HepG2 (cell line): ENCODE measurements at regions not wholly inside any gene's neighbourhood (a gene's known extent, or its start where the extent isn't known, plus 50 kb on each side); places are given as distances from the start of the nearest gene placed in this dataset.
A peak's percentile ranks its signal among the peaks of the same experiment; 100 is the strongest.

Experiments used
- ATAC-seq: fragments of 200-7000 bp; cut with Tn5 transposase; 3 replicates; pipeline ENCODE4 v1.9.1; 2020; ENCODE audit warnings: mild to moderate bottlenecking, moderate library complexity
- BruUV-seq: library from RNA; stranded (reverse); fragments of 400-500 nt; replicated peaks from 2 replicates; lab custom pipeline; 2021; lab: Mats Ljungman, UMichigan
- CTCF ChIA-PET: fragments of 300-600 bp; formaldehyde crosslinking; extraction: SDS; loops from one replicate; lab custom pipeline; 2021; ENCODE audit warnings: low total read pairs, inconsistent platforms, low intra/inter-chr PET ratio; lab: Yijun Ruan, JAX
- POLR2A ChIA-PET: fragments of 350-600 bp; sonication (Branson Sonifier 250); formaldehyde crosslinking; loops from one replicate; lab custom pipeline; 2020; ENCODE audit warnings: antibody characterized with exemption, inconsistent platforms; lab: Yijun Ruan, JAX
- DNase-seq: peaks from one replicate; pipeline ENCODE4 v3.0.0-alpha.2; 2015; ENCODE audit warnings: low spot score
- FAIRE-seq: peaks from 3 replicates; lab custom pipeline; 2011; peaks lifted over from hg19 to GRCh38; lab: Jason Lieb, UNC
- H2AFZ ChIP-seq: one replicate; pipeline ENCODE4 v1.6.1; 2011; ENCODE audit warnings: low read length, inconsistent platforms
- H3K27ac ChIP-seq: fragments of 300-600 bp; 3 replicates; pipeline ENCODE4 v1.8.0; 2011; ENCODE audit warnings: mixed run types, mild to moderate bottlenecking, mixed read lengths, low read length, inconsistent platforms; ENCODE audit not compliant: insufficient read depth; ENCODE audit errors: extremely low read length
- H3K27me3 ChIP-seq, 2 experiments: fragments of 200-600 bp in 1 of 2; 2 replicates in 1 of 2; 3 replicates in 1 of 2; pipeline versions ENCODE4 v1.6.0 to v1.8.0; 2011; ENCODE audit warnings: low read length in 2 of 2, mild to moderate bottlenecking in 2 of 2, moderate library complexity in 2 of 2, inconsistent platforms in 1 of 2; ENCODE audit not compliant: insufficient read depth in 2 of 2, control insufficient read depth in 1 of 2
- H3K36me3 ChIP-seq, 2 experiments: fragments of 200-600 bp in 1 of 2; replicated peaks in 1 of 2; 2 replicates in 1 of 2; 3 replicates in 1 of 2; pipeline versions ENCODE4 v1.5.1 to v1.8.0; 2011; ENCODE audit warnings: low read length in 2 of 2, inconsistent platforms in 1 of 2; ENCODE audit not compliant: insufficient read depth in 2 of 2, control insufficient read depth in 1 of 2
- H3K4me1 ChIP-seq: 2 replicates; pipeline ENCODE4 v1.5.1; 2012; ENCODE audit warnings: low read length, inconsistent platforms; ENCODE audit not compliant: insufficient read depth
- H3K4me2 ChIP-seq: 2 replicates; pipeline ENCODE4 v1.6.0; 2011; ENCODE audit warnings: low read depth, low read length, inconsistent platforms
- H3K4me3 ChIP-seq, 3 experiments: fragments of 200-600 bp in 1 of 3; sonication (generic), shearing (Covaris generic) in 1 of 3; replicated peaks in 1 of 3; 2 replicates each; pipeline ENCODE4 v1.5.1; 2011 to 2016; ENCODE audit warnings: low read length in 3 of 3, inconsistent platforms in 2 of 3, low read depth in 2 of 3, mild to moderate bottlenecking in 2 of 3, control low read depth in 1 of 3, mixed read lengths in 1 of 3; ENCODE audit not compliant: insufficient read depth in 1 of 3
- H3K79me2 ChIP-seq: one replicate; pipeline ENCODE4 v1.6.1; 2011; ENCODE audit warnings: low read length, inconsistent platforms; ENCODE audit not compliant: insufficient read depth
- H3K9ac ChIP-seq: 2 replicates; pipeline ENCODE4 v1.6.0; 2011; ENCODE audit warnings: mild to moderate bottlenecking, low read depth, low read length, inconsistent platforms; ENCODE audit not compliant: insufficient read depth
- H3K9me3 ChIP-seq: 2 replicates; pipeline ENCODE4 v1.5.1; 2012; ENCODE audit warnings: mild to moderate bottlenecking, low read length
- H4K20me1 ChIP-seq: 2 replicates; pipeline ENCODE4 v1.6.0; 2011; ENCODE audit warnings: inconsistent platforms, mild to moderate bottlenecking, low read length, moderate library complexity; ENCODE audit not compliant: insufficient read depth
- FLYWCH1 ChIP-seq: sonication (generic); formaldehyde crosslinking; IDR thresholded peaks from 2 replicates; pipeline ENCODE4 v1.8.1; 2023; ENCODE audit warnings: mild to moderate bottlenecking, missing genetic modification reagents
- JDP2 ChIP-seq: sonication (generic); formaldehyde crosslinking; IDR thresholded peaks from 2 replicates; pipeline ENCODE4 v1.8.1; 2022; ENCODE audit warnings: missing genetic modification reagents, borderline replicate concordance
- KAT2B ChIP-seq: fragments of 150-350 bp; IDR thresholded peaks from 2 replicates; pipeline ENCODE4 v1.6.1; 2014; ENCODE audit warnings: low read depth, low read length, borderline replicate concordance
- SCMH1 ChIP-seq: sonication (generic); formaldehyde crosslinking; IDR thresholded peaks from 2 replicates; pipeline ENCODE4 v1.9.0; 2021; ENCODE audit warnings: missing genetic modification reagents, mild to moderate bottlenecking, borderline replicate concordance
- SP2 ChIP-seq: sonication (generic); formaldehyde crosslinking; IDR thresholded peaks from 2 replicates; pipeline ENCODE4 v1.5.1; 2020; ENCODE audit warnings: mild to moderate bottlenecking, missing genetic modification reagents
- TFAP4 ChIP-seq: sonication (generic); IDR thresholded peaks from 2 replicates; pipeline ENCODE4 v1.6.1; 2016; ENCODE audit warnings: low read depth, borderline replicate concordance
- TRAFD1 ChIP-seq: sonication (generic); formaldehyde crosslinking; IDR thresholded peaks from 2 replicates; pipeline ENCODE4 v1.5.1; 2020; ENCODE audit warnings: missing genetic modification reagents, mild to moderate bottlenecking, borderline replicate concordance
- ZBTB7B ChIP-seq: sonication (generic); formaldehyde crosslinking; IDR thresholded peaks from 2 replicates; pipeline ENCODE4 v1.4.0; 2020; ENCODE audit warnings: missing genetic modification reagents
- ZNF331 ChIP-seq: sonication (generic); formaldehyde crosslinking; IDR thresholded peaks from 2 replicates; pipeline ENCODE4 v1.4.0; 2020; ENCODE audit warnings: missing genetic modification reagents
- WGBS: methylation state at CpG from one replicate; pipeline ENCODE4 v1.1.6; 2017; ENCODE audit warnings: low lambda C conversion rate; 5-methylcytosine and 5-hydroxymethylcytosine counted together
- in situ Hi-C: cut with HindIII; loops from 2 replicates; pipeline ENCODE4 v1.10.0; 2017; ENCODE audit warnings: low pct_unique_long_range_greater_than_20kb; ENCODE audit not compliant: extremely low pct_ligation_motif_present
- intact Hi-C: fragments of 100-400 bp; cut with micrococcal nuclease; formaldehyde crosslinking; loops from one replicate; pipeline ENCODE4 v1.10.0; 2022; ENCODE audit not compliant: unreplicated experiment

GRCh38 chr16:86447228-86447627, 63.1 kb upstream of the FOXF1 start:
- ATAC-seq (no peak), DNase-seq (no peak), FAIRE-seq (no peak)
- ChIA-PET CTCF (no interaction called here), POLR2A (no interaction called here)
- WGBS: 6% methylated on average over 3 of the region's 3 CpGs
- in situ Hi-C loops (no loop called here), intact Hi-C loops (no loop called here)
- H3K4me1 ChIP-seq: no peaks in the 10 kb centered on the region
- H4K20me1 ChIP-seq: no peaks in the 10 kb centered on the region
- no peaks in the 10 kb centered on the region for H3K36me3 ChIP-seq
- no peaks in the 10 kb centered on the region for H3K79me2 ChIP-seq
- no peak overlapping the region for H3K27ac ChIP-seq
- H3K4me2 ChIP-seq: no peak overlapping the region
- H2AFZ ChIP-seq: no peak overlapping the region
- peaks cover 1 to 49% of the 10 kb centered on the region in 2 experiments for H3K27me3 ChIP-seq
- H3K9ac ChIP-seq: no peak overlapping the region
- no peaks in the 10 kb centered on the region for H3K9me3 ChIP-seq
- no peak overlapping the region for H3K4me3 ChIP-seq
- no TSS peak for BruUV-seq
- TF ChIP-seq JDP2 (no peak), TRAFD1 (CRISPR knock-in tag) (no peak), ZNF331 (peak; percentile 56), ZBTB7B (no peak)

- intact Hi-C loops (no loop called here), in situ Hi-C loops (no loop called here)
- POLR2A ChIA-PET: no interaction called here
- Histone ChIP-seq H3K9ac (no peak overlapping the region), H3K4me1 (no peaks in the 10 kb centered on the region), H3K27me3 (peaks cover 1 to 38% of the 10 kb centered on the region in 2 experiments), H3K9me3 (no peaks in the 10 kb centered on the region), H3K4me2 (no peak overlapping the region), H4K20me1 (no peaks in the 10 kb centered on the region), H3K79me2 (no peaks in the 10 kb centered on the region), H3K4me3 (no peak overlapping the region), H2AFZ (no peak overlapping the region), H3K36me3 (no peaks in the 10 kb centered on the region), H3K27ac (no peak overlapping the region)
- DNase-seq (no peak), ATAC-seq (no peak), FAIRE-seq (no peak)
- WGBS: 4% methylated on average over 11 of the region's 11 CpGs
- CTCF ChIA-PET: no interaction called here
- no TSS peak for BruUV-seq
- no peak for TF ChIP-seq SP2 (CRISPR knock-in tag)
- no peak for TF ChIP-seq SCMH1 (CRISPR knock-in tag)
- TF ChIP-seq KAT2B: no peak
- no peak for TF ChIP-seq FLYWCH1
- TF ChIP-seq TFAP4: no peak
These were observed 61.9 kb upstream of the FOXF1 start for GRCh38 chr16:86448306-86448890.
